ENCODE measurements at regions not wholly inside any gene's neighbourhood (a gene's known extent, or its start where the extent isn't known, plus 50 kb on each side); places are given as distances from the start of the nearest gene placed in this dataset.

GRCh38 chr16:85258166-85258565 lies 145.9 kb upstream of the CIBAR2 start:
- DNase-seq = no peak

GRCh38 chr16:85258629-85259028 lies 146.4 kb upstream of the CIBAR2 start:
- DNase-seq = no peak

DNA sequence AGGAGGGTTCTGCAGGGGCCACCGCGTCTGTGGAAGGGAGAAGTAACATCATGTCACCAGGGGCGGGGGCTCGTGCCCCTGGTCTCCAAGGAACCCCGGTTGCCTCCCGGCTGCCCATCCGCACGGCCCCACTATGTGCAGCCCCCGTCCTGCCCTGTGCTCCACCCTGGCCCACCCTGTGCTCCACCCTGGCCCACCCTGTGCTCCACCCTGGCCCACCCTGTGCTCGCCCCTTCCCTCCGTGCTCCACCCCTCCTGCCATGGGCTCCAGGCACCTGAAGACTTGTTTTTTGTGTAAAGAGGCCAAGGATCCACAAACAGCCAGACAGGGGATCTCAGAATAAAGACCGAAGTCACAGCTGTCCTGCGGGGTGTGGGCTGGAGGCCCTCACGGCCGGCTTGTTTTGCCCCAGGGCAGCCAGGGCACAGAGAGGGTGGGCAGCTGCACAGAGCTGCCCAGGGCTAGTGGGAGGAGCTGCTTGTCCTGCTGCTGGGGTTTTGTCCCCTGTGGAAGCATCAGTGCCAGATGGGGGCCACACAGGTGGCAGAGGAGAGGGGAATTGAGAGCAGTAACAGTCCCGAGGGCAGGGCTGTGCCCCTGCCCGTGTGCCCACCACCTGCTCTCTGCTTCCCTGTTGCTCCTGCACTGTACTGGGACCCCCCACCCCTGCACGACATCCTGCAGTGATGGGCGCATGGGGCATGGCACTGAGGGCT lies 147.0 kb upstream of the CIBAR2 start:
- DNase-seq = no peak

DNA sequence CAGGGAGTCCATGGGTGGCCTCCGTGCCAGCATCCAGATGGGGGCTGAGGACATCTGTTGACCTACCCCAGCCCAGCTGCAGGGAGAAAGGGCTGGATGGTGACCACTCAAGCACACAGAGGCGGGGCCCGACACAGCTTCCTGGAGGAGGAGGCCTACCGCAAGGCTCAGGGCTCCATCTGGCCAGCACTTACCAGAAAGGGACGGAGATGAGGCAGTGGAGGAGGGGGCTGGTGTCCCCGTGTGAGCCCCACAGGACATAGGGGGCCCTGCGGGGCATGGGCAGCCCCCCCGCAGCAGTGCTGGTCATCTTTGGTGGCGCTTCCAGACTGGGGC lies 147.5 kb upstream of the CIBAR2 start:
- no peak for DNase-seq

DNA sequence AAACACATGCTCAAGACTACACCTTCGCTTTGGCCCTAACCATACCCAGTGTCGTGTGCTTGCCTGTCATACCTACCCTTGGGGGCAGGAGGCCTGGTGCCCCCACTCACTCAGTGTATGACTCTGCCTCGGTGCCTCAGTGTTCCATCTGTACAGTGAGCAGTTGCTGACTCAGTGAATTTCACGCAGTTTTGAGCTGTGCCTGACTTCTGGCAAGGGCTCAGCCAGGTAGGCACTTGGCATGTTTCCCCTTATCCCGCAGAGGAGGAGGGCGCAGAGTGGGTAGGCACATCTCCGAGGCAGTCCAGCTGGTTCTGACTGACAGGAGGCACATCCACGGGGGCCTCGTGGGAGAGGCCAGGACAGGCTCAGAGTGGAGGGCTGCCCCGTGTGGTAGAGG lies 148.9 kb upstream of the CIBAR2 start:
- DNase-seq = no peak

DNA sequence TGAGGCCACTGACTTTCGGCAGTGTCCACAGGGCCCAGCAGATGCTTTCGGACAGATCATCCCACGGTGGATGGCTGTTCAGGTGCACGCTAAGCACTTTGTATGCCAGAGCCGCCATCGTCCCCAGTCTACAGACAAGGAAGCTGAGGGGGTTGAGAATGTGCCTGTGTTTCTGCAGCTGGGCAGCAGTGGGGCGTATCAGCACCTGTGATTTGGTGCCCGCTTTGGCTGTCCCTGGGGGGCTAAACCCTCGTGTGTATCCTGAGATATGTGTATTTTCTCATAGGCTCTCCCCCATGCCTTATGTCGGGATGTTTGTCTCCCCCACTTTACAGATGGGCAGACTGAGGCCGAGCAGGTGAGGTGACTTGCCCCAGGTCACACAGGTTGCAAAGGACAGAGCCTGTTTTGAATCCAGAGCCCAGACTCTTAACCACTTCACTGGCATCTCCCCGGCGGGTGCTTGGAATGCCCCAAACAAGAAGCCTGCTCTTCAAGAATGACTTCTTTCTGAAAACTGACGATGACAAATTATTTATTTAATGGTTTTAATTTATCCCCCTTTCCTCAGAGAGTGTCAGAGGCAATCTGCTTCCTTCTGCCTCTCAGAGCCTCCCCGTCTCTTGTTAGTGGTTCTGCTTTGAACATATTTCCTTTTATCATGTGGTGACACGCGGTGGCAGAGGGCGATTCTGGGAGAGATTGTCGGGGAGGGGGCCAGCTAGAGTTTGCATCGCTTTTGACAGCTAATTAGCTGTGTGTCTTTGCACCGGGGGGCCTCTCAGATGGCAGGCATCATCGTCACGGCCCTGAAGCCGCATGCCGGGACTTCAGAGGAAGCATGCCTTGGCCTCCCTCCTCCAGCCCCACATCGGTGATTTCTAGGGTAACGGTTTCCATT lies 149.6 kb upstream of the CIBAR2 start:
- DNase-seq = no peak

DNA sequence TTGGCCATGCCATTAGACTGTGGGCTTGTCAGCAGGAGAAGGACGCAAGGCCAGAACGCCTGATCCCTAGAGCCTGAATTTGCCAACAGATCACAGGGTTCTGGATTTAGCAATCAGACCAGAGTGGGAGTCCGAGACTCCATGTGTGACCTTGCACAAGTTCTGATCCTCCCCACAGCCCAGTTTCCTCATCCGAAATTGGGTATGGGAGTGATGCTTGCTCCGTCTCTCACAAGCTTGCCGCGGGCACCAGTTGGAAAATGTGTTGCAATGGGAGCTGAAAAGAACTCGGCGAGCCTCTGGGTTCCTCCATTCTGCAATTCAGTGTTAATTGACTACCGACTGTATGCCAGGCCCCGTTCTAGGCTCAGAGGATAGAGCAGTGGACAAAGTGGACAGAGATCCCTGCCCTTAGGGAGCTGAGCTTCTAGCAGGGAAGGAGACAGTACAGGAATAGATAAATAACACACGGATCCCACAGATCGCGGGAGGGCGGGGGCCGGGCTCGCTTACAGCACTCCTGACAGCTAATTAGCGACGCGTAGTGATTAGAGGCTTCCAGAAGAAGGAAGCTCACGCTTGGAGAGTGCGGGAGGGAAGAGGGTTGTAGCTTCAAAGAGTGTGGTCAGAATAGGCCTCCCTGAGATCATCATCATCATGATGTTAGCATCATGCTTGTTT lies 150.4 kb upstream of the CIBAR2 start:
- DNase-seq = no peak

GRCh38 chr16:85263239-85263585 lies 150.9 kb upstream of the CIBAR2 start:
- DNase-seq = no peak

GRCh38 chr16:85264752-85265151 lies 152.5 kb upstream of the CIBAR2 start:
- no peak for DNase-seq

DNA sequence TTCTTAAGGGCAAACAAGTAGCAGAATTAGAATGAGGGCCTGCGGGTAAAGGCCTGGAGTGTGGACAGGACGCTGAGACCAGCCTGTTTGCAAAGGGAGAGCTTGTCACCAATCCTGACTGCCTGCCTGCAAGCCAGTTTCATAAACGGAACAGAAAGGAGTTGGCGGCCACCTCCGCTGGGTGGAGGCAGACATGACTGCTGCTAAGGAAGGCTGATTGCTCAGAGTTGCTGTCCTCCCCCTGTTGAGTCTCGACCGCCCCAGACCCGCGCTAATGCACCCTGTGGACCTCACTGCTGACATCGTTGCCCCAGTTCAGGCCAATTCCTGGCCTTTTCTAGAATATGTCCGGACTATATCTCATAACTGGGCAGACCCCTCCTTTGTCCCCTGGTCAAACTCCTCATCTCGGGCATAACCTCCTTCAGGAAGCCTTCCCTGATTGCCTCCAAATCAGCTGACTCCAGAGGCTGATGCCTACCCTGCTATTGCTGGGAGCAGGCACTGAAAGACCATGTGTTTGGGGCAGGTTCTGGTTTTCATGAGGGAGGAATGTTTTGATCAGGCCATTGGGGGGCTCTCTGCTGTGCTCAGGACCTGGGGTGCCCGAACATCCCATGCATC lies 153.0 kb upstream of the CIBAR2 start:
- DNase-seq = no peak

GRCh38 chr16:85265810-85266209 lies 153.5 kb upstream of the CIBAR2 start:
- no peak for DNase-seq

GRCh38 chr16:85266857-85267256 lies 154.6 kb upstream of the CIBAR2 start:
- DNase-seq = no peak

DNA sequence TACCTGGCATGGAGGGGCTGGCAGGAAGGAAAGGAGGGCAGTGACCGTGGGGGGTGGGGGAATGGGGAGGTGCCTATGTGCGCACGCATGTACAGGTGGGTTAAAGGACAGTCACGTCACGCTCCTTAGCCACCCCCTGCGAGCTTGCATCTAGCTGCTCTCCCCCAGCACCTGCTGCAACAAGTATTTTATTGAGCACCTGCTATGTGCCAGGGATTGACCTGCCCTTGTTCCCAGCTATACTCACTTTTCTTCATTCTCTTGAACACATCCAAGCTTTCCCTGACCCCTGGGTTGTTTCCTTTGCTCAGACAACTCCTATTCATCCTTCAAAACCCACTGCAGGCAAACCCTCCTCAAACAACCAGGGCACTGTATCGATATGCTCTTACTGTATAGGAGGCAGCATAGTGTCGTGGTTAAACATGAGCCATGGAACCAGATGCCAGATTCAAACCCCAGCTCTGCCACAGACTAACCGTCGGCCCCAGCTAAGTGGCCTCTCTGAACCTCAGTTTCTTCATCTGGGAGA lies 155.2 kb upstream of the CIBAR2 start:
- DNase-seq = no peak

GRCh38 chr16:85269165-85269564 lies 156.9 kb upstream of the CIBAR2 start:
- no peak for DNase-seq

DNA sequence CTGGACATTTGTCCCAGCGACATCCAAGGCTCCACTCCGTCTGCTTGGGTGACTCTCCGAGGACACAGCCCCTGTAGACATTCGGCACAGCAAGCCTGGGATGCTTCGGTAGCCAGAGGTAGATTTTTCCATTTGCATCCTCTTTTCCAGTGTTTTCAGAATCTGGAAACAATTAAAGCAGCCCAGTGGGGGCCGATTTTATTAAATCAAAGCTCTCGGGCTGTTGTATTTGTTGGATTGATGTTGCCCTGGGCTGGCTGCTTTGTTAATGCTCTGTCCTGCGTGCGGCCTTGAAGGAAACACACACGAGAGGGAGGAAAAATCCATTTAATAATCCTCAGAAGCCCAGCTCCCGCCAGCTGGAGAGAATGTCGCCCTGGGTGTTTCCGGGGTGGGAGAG lies 158.1 kb upstream of the CIBAR2 start:
- DNase-seq = no peak

GRCh38 chr16:85271198-85271597 lies 158.9 kb upstream of the CIBAR2 start:
- DNase-seq = no peak

DNA sequence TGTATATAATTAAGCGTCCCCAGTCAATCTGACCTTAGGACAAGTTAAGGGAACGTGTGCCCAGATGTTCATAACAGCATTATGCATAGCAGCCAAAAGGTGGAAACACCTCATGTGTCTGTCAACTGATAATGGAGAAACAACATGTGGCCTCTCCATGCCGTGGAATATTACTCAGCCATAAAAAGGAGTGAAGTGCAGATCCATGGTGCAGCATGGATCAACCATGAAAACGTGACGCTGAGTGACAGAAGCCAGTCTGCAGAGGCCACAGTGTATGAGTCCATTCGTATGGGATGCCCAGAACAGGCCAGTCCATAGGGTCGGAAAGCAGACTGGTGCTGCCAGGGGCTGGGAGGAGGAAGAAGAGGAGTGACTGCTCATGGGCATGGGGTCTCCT lies 161.0 kb upstream of the CIBAR2 start:
- no peak for DNase-seq

- DNase-seq = no peak
Measured at GRCh38 chr16:85274501-85274900, 162.2 kb upstream of the CIBAR2 start.

- DNase-seq = no peak
Measured at GRCh38 chr16:85274924-85275323, 162.7 kb upstream of the CIBAR2 start.

GRCh38 chr16:85275533-85276249 lies 163.4 kb upstream of the CIBAR2 start:
- peak; percentile 61 for DNase-seq

- no peak for DNase-seq
Measured at GRCh38 chr16:85276258-85276657, 164.0 kb upstream of the CIBAR2 start.

GRCh38 chr16:85276721-85277120 lies 164.4 kb upstream of the CIBAR2 start:
- DNase-seq = no peak

GRCh38 chr16:85278839-85279238 lies 166.6 kb upstream of the CIBAR2 start:
- DNase-seq = no peak
